SU-DHL-6 (cell line): ENCODE measurements at regions not wholly inside any gene's neighbourhood (a gene's known extent, or its start where the extent isn't known, plus 50 kb on each side); places are given as distances from the start of the nearest gene placed in this dataset.

Experiments
- CTCF ChIP-seq: fragments of 200-600 bp; sonication (generic); IDR thresholded peaks from one replicate; pipeline ENCODE4 v1.5.1; 2017; ENCODE audit warnings: antibody characterized with exemption, mild to moderate bottlenecking, low read length, moderate library complexity; ENCODE audit not compliant: insufficient read depth, poor library complexity, severe bottlenecking
- EZH2phosphoT487 ChIP-seq: fragments of 200-600 bp; sonication (generic), shearing (Covaris generic); conservative IDR thresholded peaks from 2 replicates; pipeline ENCODE4 v1.6.1; 2018; ENCODE audit warnings: mild to moderate bottlenecking, antibody characterized with exemption, low read length, moderate library complexity, mixed read lengths

GRCh38 chr7:65222655-65223054 is 151.0 kb upstream of the ZNF92 start:
- TF ChIP-seq CTCF (no peak), EZH2phosphoT487 (no peak)
